Germinal center (tissue), 1 donor: ENCODE measurements at regions not wholly inside any gene's neighbourhood (a gene's known extent, or its start where the extent isn't known, plus 50 kb on each side); places are given as distances from the start of the nearest gene placed in this dataset.

Source experiments
- DNase-seq: peaks from one replicate; pipeline ENCODE4 v3.0.0; 2012; ENCODE audit warnings: mixed read lengths, low spot score

DNA sequence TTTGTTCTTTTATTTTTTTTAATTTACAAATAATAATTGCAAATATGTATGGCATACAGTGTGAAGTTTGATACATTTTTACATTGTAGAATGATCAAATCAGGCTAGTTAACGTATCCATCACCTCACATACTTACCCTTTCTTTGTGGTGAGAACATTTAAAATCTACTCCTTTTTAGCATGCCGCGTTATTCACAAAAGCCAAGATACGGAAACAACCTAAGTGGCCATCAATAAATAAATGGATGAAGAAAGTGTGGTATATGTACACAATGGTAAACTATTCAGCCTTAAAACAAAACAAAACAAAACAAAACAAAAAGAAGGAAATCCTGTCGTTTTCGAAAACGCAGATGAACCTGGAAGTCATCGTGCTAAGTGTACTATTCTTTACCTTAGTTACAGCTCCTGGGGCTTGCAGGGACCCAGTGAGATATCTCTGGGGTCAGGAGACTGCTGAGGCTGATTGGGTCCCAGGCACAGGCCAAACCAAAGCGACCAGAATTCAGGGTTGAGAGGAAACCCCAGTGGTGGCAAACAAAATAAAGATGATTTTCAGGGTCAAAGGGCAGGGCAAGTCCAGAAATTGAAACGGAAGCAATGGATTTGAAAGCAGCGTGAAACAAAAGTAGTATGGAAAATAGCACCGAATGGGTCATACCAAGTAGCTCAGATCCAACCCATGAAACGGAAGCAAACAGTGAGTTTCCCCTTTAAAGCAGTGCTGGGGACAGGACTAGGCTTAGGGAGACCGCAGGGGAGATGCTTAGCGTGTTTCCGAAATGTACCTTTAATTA, 188.2 kb downstream of the PLPP3 start:
- DNase-seq = no peak

DNA sequence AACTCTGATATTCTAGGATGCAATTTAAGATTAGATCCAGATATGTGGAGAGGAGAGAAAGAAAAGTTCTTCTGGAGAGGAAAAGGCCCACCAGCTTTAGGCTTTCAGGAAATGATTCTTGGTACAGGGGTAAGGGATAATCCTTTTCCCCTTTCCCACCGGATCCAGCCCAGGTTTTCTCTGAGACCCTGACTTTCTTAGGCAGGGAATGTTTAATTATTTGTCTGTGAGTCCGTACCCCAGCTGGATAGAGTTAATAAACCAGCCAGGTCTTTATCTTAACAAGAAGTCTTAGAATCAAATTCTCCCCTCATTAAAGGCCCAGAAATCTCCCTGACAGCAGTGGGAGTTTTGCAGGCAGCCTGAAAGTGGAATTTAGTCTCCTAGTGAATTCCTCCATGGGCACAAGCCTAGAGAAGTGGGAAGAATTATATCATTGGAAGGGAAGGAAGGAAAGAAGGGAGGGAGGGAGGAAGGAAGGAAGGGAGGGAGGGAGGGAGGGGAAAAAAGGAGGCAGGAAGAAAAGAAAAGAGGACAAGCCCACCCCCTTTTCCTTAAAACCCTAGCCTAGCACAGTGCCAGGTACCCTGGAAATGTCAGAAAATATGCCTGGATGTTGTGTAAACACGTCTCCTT, 189.0 kb downstream of the PLPP3 start:
- no peak for DNase-seq

DNA sequence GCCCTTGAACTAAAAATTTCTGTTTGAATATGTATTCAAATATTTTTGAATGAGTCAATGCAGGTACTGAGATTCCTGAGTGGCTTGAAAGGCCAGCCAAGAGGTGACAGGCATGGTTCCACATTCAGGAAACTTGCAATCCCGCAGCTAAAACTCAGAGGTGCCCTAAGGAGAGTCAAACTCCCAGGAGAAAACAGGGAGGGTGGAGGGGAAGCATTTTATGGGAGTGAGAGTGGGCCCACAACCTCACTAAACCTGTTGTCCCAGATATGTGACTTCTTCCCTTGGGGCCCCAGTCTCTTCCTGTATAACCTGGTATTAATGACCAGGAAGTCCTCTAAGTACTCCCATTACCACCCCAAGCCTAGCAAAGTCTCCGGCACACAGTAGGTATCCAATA, 189.6 kb downstream of the PLPP3 start:
- DNase-seq = no peak

DNA sequence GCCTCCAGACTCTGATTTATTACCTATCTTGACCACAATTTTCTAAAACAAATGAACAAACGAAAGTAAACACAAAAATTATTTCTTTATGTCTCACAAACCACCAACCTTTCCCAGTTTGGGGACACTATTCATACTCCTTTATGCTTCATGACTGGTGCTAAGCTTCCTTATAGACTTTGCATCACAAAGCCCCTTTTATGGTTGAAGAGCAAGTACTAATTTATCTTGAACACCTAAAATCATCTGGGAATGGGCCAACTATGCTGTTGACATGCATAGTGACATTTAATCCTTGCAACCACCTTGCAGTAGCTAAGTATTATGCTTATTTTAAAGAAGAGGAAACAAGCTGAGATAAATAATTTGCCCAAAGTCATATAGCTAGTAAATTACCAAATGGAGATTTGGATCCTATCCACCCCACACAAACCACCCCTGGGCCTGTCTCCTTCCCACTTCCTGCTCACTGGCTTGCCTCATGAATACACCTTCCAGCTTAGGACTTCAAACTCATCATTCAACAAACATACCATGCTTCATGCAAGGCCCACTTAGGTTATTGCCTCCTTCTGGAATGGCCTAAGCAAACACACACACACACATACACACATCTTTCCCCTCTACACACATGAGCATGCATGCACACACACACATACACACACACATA, 192.2 kb downstream of the PLPP3 start:
- DNase-seq = no peak

DNA sequence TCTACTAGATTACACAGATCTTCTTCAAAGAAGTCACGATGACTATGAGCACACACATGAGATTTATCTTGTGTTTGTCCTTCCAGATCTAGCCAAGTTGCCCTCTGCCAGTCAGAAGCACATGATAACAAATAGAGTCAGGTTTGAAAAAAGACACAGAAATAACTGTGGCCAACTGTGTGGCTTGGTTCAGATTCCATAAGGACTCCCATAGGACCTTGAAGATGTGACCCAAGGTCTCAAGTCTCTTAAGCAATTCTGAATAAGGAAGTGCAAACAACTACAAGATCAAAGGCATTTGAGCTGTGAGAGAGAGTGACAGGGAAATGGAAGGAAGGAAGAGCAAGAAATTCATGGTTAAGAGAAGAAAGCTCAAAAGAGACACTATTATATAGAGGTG, 194.0 kb downstream of the PLPP3 start:
- no peak for DNase-seq

DNA sequence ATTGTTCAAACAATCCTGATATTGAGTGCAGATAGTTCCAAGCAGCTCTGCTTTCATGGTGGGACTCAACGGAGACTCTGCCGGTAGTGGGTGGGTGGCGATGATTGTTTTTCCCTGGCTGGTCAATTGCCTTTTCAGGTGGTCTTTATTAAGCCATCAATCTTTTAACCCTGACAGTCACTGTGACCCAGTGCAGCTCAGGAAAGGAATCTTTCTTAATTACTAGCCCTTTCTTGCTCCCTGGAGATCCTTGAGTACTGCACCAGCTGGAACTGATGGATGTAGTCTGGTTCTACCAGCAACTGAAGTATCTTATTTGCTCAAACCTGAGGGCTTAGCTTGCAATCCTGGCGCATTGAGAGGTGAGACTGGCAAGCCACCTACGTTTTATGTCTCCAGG, 196.4 kb downstream of the PLPP3 start:
- no peak for DNase-seq

DNA sequence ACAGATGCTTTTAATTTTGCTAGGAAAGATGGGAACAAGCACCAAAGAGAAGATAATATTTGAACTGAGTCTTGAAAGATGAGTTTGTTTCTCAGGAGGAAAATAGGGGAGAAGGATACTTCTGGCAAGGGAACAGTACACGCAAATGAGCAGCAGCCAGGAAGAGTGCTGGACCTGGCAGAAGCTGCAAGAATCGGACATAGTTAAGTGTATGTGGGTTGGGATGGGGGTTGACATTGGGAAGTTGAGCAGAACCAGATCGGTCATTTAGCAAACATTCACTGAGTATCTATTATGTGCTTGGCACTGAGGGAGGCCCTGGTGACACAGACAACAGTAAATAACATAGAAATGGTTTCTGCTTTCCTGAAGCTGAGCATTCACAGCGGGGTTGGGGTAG, 198.8 kb downstream of the PLPP3 start:
- no peak for DNase-seq

DNA sequence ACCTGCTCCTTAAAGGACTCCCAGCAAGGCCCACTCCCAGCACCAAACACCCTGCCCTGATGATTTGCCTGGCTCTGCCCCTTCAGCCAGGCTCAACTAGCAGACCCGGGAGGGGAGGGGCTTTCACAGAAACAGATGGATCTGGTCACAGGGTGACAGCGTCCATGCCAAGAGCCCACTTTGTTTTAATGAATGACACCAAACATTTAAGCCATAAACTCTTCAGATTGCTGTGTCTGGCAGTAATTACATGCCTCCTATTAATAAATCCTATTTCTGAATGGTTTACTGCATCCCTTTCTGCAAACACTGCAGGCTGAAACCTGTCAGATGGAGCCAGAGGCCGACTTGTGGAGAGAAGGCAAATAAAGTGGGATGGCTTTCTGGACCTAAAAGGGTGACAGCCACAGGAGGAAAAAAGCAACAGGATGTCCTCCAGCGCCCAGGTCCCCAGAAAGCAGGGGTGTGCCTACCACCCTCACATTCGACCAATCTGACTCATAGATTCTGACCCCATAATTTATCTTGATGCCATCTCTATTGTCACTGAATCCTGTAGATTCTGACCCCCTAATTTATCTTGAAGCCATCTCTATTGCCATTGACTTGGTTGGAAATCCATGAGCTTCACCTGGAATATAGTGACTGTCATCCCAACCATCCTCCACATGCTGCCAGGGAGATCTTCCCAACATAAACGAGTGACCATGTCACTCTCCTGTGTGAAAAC, 200.9 kb downstream of the PLPP3 start:
- DNase-seq = no peak

DNA sequence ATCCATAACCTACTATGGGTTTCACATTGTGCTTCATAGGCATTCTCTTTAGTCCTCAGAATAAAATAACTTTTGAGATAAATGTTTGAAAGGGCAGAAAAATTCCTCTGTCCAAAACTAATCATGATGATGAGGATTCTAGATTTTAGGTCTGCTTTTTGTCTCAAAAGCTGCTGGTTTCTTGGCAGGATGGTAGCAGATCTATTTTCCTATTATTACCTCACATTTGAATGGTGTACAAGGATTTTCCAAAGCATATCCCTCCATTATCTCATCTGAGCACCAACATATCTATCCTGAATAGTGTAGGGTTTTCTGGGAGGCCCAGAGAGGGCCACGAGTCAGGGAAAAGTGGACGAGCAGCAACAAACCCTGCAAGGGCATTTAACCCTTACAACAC, 201.9 kb downstream of the PLPP3 start:
- DNase-seq = no peak

DNA sequence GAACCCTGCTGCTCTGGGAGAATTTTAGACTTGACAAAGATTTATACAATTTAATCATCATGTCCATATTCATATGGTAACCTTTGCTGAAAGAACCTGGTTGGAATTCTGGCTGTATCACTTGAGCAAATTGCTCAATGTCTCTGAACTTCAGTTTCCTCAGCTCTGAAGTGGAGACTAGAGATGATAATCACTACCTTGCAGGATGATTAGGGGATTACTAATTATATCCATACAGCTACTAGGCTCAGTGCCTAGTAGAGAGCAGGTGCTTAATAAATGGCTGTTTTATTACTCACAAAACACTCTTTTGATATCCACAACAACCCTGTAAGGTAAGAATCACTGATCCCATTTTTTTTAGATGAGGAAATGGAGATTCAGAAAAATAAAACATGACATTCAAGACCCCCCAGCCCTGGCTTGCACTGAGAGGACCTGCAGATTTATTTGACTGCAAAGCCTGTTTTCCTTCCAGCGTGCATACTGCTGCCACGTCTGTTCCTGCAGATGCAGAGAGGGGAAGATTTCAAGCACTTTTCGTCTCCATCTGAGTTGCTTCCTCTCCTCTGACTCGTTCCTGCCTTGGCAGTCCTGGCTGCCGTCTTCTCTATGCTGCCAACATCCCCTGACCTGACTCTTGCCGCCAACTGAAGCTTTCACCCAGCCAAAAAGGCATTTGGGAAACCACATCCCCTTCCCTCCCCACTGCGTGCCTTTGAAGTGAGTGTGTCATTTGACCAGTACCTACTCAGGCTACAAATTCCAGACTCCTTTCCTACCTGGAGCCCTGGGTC, 203.0 kb downstream of the PLPP3 start:
- DNase-seq = no peak

DNA sequence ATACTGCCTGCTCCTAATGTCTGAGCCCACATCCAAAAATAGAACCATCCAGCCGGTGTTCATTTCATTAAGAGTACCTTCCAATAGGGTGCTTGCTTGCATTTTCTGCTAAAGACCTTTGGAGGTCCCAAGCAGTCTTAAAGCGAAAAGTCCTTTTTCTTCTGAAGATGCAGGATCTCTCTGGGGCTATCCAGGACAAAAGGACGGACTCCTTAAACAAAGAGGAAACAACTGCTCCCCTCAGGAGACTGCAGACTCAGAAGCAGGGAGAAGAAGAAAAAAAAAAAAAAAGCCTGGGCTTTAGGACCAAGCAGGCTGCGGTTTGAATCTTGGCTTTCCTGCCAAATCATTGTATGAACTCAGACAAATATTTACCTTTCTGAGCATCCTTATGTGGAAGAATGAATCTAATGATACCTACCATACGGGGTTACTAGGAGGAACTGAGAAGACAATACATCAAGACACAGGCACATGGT, 204.0 kb downstream of the PLPP3 start:
- DNase-seq = no peak

DNA sequence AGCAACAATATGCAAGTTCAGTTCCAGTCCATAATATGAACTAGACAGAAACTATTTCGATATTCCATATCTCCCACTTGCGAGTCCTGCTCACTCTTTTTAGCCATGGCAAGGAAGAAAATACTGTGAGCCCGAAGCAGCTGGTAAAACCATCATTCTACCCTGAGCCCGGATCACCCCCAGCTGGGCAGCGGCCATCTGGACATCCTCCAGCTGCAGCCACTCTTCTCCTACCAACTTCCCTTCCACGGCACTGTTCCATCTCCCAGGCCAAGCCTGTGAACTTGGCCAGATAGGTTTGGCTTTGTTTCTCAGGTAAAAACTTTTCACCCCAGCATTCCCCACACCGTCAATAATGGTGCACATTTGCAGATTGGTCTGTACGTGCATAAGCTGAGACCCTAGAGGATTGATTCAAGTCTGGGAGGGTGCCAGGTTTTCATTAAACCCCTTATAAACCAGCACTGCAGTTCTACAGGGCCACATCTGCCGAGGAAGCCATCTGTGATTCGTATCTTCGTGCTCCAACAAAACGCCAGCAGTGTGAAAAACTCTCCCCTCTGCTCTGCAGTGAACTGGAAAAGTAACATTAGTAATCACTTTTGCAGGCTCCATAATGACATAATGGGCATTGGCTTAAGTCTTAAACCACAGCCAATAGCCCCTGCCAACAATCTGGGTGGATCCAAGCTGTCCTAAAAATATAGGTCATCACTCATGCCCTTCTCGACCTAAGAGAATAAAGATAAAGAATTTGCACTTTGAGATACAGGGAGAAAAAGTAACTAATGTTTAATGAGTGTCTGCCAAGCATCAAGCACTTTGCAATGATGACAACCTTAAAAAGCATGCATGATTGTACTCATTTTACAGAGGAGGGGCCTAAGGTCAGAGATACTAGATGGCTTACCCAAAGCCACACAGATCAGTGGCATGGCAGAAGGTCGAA, 205.1 kb downstream of the PLPP3 start:
- DNase-seq = no peak

DNA sequence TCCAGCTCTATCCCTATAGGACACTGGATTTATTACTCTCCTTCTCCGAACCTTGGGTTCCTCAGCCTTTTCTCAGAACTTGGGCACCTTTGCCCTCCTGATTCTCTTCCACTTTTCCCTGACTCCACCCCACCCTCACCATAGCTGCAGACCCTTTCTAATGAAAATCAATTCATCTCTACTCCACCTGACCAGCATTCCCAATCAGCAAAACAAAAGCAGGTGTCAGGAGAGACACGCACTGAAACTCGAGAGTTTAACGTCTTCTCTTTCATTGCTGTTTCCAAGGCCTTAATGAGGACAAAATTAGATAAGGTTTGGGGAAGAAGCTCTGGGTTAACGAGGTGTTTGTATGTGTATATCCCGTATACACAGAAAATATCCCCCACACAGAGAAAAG, 208.8 kb downstream of the PLPP3 start:
- no peak for DNase-seq

DNA sequence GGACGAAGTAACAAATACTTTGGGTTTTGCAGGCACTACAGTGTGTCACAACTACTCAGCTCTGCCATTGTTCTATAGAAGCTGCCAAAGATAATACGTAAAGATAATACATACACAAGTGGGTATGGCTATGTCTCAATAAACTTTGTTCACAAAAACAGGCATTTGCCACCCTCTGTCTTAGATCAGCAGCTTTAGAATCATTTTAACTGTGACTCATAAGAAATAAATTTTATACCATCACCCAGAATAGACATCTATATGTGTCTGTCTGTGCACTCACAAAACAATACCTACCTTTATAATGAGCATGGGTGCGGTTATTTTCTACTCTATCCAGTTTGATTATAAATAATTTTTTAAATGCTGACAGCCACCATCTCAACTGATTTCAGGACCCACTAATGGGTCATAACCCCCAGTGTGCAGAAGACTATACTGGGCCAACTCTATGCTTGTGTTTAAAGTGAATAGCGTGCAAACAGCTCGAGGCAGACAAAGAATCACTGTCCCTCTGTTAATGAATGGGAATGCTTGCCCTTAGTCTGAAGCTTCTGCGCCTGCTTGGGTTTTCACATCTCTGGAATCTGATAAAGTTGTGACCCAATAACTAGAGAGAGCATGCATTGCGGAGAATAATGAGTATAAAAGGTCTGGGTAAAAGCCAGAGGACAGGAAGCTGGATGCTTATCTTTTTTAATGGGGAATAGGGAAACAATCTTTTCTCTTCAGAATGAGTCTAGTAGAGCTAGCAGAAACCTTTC, 216.2 kb downstream of the PLPP3 start:
- no peak for DNase-seq

DNA sequence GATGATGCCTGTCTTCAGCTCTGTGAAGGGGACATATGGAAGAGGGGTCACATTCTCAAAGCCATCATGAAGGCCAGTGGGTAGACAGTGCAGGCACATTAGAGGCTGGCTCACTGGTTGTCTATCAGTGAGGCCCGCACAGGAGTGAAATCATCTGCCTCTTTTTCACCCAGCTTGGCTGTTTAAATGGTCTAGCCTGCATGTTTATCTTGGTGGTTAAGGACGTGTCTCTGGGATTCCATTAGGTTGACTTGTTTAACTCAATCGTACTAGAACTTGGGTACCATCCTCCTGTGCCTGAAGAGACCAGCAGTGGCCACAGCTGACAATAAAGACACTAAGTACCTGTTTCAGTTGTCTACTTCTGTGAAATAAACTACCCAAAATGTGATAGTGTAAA, 219.3 kb downstream of the PLPP3 start:
- DNase-seq = no peak

DNA sequence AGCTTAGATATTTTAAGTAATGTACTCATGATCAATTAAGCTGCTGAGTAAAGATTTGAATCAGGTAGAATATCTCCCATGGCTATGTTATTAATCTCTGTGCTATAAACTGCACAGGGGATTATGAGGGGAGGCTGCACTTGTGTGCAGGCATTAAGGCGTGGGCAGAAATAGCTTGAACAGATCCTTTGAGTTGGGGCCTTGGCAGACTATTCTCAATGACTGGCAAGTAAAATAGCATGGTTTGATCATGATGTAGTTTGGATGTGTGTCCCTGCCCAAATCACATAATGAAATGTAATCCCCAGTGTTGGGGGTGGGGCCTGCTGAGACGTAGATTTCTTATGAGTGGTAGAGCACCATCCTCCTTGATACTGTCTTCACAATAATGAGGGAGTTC, 220.3 kb downstream of the PLPP3 start:
- no peak for DNase-seq

DNA sequence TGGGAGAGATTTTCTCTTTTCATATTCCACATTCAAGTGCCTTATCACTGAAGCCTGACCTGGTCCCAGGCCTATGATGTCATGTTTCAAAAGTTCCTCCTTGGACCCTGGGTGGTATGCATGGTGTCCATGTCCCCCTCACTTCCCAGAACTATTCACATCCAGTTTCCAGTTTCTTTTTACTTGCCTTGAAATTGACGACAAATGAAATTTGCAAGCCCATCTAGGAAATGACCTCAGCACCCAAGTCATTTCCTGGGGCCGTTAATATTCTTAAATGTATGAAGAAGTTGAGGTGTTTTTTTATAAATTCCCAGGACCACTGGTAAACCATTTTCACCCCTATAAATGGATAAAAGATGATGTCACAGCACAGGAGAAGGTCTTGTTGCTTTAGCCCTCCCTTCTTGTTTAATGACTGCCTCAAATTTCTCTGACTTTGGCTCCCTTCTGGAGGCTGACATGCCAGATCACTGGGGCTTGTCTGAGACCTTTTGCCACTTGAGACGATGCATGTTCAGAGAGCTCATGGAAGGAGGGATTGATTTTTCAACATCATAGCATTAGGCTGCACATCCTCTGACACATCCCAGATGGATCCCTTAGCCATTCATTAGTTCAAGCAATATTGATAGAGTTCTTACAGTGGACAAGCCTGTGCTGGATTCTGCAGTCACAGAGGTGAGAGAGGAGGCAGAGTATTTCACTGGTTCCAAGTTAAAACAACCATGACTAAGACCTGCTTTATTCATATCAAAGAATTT, 221.3 kb downstream of the PLPP3 start:
- no peak for DNase-seq

DNA sequence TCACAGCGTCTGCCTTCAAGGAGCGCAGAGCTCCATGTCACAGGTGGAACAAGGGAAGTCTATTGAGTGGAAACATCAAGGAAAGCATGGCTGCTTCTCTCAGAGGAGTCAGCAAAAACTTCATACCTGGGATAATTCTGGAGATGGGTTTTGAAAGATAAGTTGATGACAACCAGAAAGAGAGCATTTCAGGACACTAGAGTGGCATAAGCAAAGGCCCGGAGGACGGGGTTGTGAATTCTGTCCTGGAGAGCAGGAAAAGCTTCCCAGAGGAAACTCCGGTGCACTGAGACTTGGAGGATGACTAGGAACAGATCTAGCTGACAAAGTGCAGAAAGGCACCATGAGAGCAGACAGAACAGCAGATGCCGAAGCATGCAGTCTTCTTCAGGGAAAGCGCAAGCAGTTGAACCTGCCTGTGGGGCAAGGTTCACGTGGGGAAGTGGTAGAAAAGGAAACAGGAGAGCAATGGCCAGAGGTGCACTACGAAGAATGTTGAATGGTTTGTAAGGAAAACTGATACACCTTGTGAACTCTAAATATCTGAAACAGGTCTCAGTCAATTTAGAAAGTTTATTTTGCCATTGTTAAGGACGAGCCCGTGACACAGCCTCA, 222.9 kb downstream of the PLPP3 start:
- DNase-seq = no peak

DNA sequence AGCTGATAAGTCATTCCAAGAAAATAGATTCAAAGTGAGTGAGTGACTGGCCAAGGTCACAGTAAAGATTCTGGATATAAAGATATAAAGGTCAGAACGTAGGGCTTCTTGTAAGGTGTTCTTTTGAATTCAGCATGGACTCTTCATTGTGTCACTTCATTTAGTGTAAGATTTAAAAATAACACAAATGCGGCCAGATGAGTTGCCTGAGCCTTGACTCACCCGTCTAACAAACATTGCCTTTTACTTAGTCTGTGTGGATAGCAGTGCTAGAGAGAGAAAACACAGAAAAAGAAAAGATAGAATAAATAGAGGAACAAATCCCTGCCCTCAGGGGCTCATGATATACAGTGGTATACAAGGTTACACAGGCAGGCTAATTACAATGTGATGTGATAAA, 223.4 kb downstream of the PLPP3 start:
- no peak for DNase-seq
